Activated CD4-positive, alpha-beta memory T cell treated with anti-CD3 and anti-CD28 coated beads for 36 hours (primary cell): ENCODE measurements at regions not wholly inside any gene's neighbourhood (a gene's known extent, or its start where the extent isn't known, plus 50 kb on each side); places are given as distances from the start of the nearest gene placed in this dataset.

Experiments
- CTCF ChIA-PET: fragments of 350-600 bp; sonication (Branson Sonifier 250); formaldehyde crosslinking; loops from one replicate; lab custom pipeline; 2021; ENCODE audit warnings: antibody characterized with exemption, inconsistent platforms; lab: Charles Lee
- POLR2A ChIA-PET: fragments of 350-600 bp; sonication (Branson Sonifier 250); formaldehyde crosslinking; loops from one replicate; lab custom pipeline; 2021; ENCODE audit warnings: antibody characterized with exemption; lab: Charles Lee
- DNase-seq: peaks from one replicate; pipeline ENCODE4 v3.0.0-alpha.2; 2020
- H3K27ac Mint-ChIP-seq: one replicate; pipeline ENCODE4 v1.8.0; 2021; ENCODE audit warnings: mixed read lengths
- H3K27me3 Mint-ChIP-seq: one replicate; pipeline ENCODE4 v1.8.0; 2021; ENCODE audit warnings: mixed read lengths
- H3K36me3 Mint-ChIP-seq: one replicate; pipeline ENCODE4 v1.8.0; 2021; ENCODE audit warnings: mixed read lengths
- H3K4me1 Mint-ChIP-seq: one replicate; pipeline ENCODE4 v1.8.0; 2021; ENCODE audit warnings: low read depth, mixed read lengths
- H3K4me3 Mint-ChIP-seq: one replicate; pipeline ENCODE4 v1.8.0; 2021; ENCODE audit warnings: mild to moderate bottlenecking, mixed read lengths
- H3K9me3 Mint-ChIP-seq: one replicate; pipeline ENCODE4 v1.8.0; 2021; ENCODE audit warnings: mixed read lengths
- intact Hi-C: fragments of 100-400 bp; cut with micrococcal nuclease; formaldehyde crosslinking; loops from one replicate; pipeline ENCODE4 v1.15.1; 2023

- CTCF ChIA-PET: interaction anchor here (1.0 to 7.6 kb wide), 8 partner anchors 8 to 579 kb away, joined by 3 to 39 read pairs (median 4); no protein-coding TSS in a partner anchor
- H3K27me3 Mint-ChIP-seq: no peaks in the 10 kb centered on the region
Measured at GRCh38 chr2:203804070-203804469, 63.5 kb upstream of the CTLA4 start.

DNA sequence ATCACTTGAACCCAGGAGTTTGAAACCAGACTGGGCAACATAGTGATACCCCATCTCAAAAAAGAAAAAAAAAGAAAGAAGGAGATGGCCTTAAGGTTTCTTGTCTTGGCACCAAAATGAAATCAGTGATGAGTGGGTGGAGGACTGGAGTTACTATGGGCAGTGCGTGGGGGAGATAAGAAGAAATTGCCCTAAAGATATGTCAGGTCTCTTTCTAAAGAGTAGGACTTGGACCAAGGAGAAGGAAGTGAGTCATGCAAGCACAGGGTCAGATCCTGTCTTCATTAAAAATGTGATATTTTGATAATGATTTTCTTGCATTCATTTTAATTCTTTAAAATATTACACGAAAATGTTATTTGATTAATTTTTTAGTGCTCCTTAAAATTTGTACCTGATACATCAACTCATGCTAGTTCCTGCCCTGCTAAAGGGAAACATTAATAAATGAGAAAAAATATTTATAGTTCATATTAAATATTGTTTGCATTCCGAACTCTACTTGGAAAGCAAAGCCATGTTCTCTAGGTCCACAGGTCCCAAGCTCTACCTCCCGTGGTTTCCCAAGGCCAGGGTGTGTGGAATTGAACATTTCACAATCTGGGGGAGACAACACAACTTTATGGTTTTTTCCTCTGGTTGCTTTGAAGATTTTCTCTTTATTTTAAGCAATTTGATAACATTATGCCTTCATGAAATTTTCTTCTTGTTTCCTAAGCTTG is 62.6 kb upstream of the CTLA4 start:
- intact Hi-C loops: loop anchor here (1.0 kb wide), 1 partner anchor 19 kb away; no protein-coding TSS in a partner anchor
- ChIA-PET CTCF (interaction anchor here (1.3 to 7.6 kb wide), 3 partner anchors 11 to 24 kb away, joined by 3 to 39 read pairs (median 6); no protein-coding TSS in a partner anchor), POLR2A (interaction anchor here (1.0 to 3.2 kb wide), 7 partner anchors 7 to 98 kb away, joined by 3 to 18 read pairs (median 5); partner anchors contain the start of gene CD28)
- Mint-ChIP-seq H3K27me3 (no peaks in the 10 kb centered on the region), H3K27ac (peak overlapping the region; percentile 0), H3K4me1 (peaks cover 86% of the 10 kb centered on the region), H3K9me3 (peaks cover 22% of the 10 kb centered on the region), H3K4me3 (no peak overlapping the region), H3K36me3 (peaks cover 14% of the 10 kb centered on the region)
- no peak for DNase-seq

More at GRCh38 chr2:203804070-203804469, 63.5 kb upstream of the CTLA4 start:
- Mint-ChIP-seq H3K27ac (peak overlapping the region; percentile 11), H3K4me1 (peaks cover 83% of the 10 kb centered on the region), H3K9me3 (peaks cover 22% of the 10 kb centered on the region), H3K36me3 (peaks cover 14% of the 10 kb centered on the region), H3K4me3 (no peak overlapping the region)
- POLR2A ChIA-PET: interaction anchor here (1.0 to 3.2 kb wide), 9 partner anchors 8 to 97 kb away, joined by 3 to 18 read pairs (median 4); partner anchors contain the start of gene CD28
- DNase-seq: peak; percentile 63
- intact Hi-C loops: loop anchor here (1.0 kb wide), 1 partner anchor 20 kb away; no protein-coding TSS in a partner anchor

DNA sequence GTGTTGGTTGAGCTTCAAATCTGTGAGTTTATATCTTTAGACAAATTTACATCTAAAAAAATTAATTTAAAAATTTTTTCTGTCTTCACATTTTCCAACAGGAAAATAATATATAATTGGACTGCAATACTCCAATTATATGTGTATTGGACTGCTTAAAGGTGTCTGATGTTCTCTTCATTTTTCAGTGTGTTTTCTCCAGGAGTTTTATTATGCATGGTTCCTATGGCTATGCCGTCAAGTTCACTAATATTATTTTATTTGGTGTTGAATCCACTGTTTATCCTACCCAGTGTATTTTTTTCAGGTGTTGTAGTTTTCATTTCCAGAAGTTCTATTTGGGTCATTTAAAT is 62.1 kb upstream of the CTLA4 start:
- Mint-ChIP-seq H3K9me3 (peaks cover 22% of the 10 kb centered on the region), H3K4me3 (no peak overlapping the region), H3K36me3 (peaks cover 14% of the 10 kb centered on the region), H3K27me3 (no peaks in the 10 kb centered on the region), H3K27ac (no peak overlapping the region), H3K4me1 (peaks cover 87% of the 10 kb centered on the region)
- no peak for DNase-seq
- CTCF ChIA-PET: interaction anchor here (1.3 to 7.6 kb wide), 3 partner anchors 10 to 24 kb away, joined by 3 to 39 read pairs (median 6); no protein-coding TSS in a partner anchor
- POLR2A ChIA-PET: interaction anchor here (1.2 to 1.6 kb wide), 2 partner anchors 42 to 75 kb away, joined by 4 to 5 read pairs; no protein-coding TSS in a partner anchor
- intact Hi-C loops: no loop called here

DNA sequence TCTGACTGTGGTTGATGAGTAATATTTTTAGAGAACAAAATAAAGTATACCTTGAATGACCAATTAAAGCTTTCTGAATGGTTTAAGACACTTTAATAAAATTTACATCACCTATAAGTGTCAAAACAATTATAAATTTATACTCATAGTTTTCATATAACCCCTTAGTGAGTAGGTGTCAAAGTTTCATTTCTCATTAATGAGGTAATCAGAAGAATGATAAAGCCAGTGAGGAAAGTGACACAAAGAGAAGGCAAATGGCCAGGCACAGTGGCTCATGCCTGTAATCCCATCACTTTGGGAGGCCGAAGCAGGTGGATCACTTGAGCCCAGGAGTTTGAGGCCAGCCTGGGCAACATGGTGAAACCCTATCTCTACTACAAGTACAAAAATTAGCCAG is 60.8 kb upstream of the CTLA4 start:
- Mint-ChIP-seq H3K27me3 (no peaks in the 10 kb centered on the region), H3K4me1 (peaks cover 82% of the 10 kb centered on the region), H3K4me3 (no peak overlapping the region), H3K27ac (no peak overlapping the region), H3K36me3 (peaks cover 6% of the 10 kb centered on the region), H3K9me3 (peaks cover 12% of the 10 kb centered on the region)
- intact Hi-C loops: no loop called here
- ChIA-PET CTCF (interaction anchor here (1.4 to 7.6 kb wide), 2 partner anchors 9 to 352 kb away, joined by 3 to 39 read pairs; no protein-coding TSS in a partner anchor), POLR2A (interaction anchor here (0.6 to 1.1 kb wide), 2 partner anchors 59 to 66 kb away, joined by 3 read pairs; no protein-coding TSS in a partner anchor)
- DNase-seq: no peak

- no peaks in the 10 kb centered on the region for H3K27me3 Mint-ChIP-seq
- H3K4me1 Mint-ChIP-seq: peaks cover 85% of the 10 kb centered on the region
- H3K27ac Mint-ChIP-seq: no peak overlapping the region
- CTCF ChIA-PET: interaction anchor here (0.6 to 1.7 kb wide), 2 partner anchors 26 to 78 kb away, joined by 3 to 4 read pairs; no protein-coding TSS in a partner anchor
- no peak for DNase-seq
- peaks cover 6% of the 10 kb centered on the region for H3K36me3 Mint-ChIP-seq
- POLR2A ChIA-PET: interaction anchor here (0.7 kb wide), 1 partner anchor 42 kb away, joined by 5 read pairs; no protein-coding TSS in a partner anchor
- intact Hi-C loops: no loop called here
- H3K9me3 Mint-ChIP-seq: peaks cover 12% of the 10 kb centered on the region
- H3K4me3 Mint-ChIP-seq: no peak overlapping the region
Measured at GRCh38 chr2:203808046-203808750, 59.4 kb upstream of the CTLA4 start.

- H3K27me3 Mint-ChIP-seq: no peaks in the 10 kb centered on the region
- peaks cover 6% of the 10 kb centered on the region for H3K36me3 Mint-ChIP-seq
- ChIA-PET CTCF (interaction anchor here (1.7 kb wide), 1 partner anchor 27 kb away, joined by 4 read pairs; no protein-coding TSS in a partner anchor), POLR2A (interaction anchor here (1.6 kb wide), 1 partner anchor 98 kb away, joined by 5 read pairs; no protein-coding TSS in a partner anchor)
- no peak for DNase-seq
- no peak overlapping the region for H3K27ac Mint-ChIP-seq
- peaks cover 85% of the 10 kb centered on the region for H3K4me1 Mint-ChIP-seq
- H3K9me3 Mint-ChIP-seq: peaks cover 12% of the 10 kb centered on the region
- intact Hi-C loops: no loop called here
- no peak overlapping the region for H3K4me3 Mint-ChIP-seq
Measured at GRCh38 chr2:203809084-203809521, 58.5 kb upstream of the CTLA4 start.

GRCh38 chr2:203809991-203810510 is 57.5 kb upstream of the CTLA4 start:
- ChIA-PET POLR2A (interaction anchor here (0.5 to 2.1 kb wide), 5 partner anchors 27 to 252 kb away, joined by 3 to 12 read pairs (median 3); no protein-coding TSS in a partner anchor), CTCF (interaction anchor here (0.8 kb wide), 1 partner anchor 324 kb away, joined by 3 read pairs; no protein-coding TSS in a partner anchor)
- Mint-ChIP-seq H3K9me3 (peaks cover 10% of the 10 kb centered on the region), H3K27me3 (no peaks in the 10 kb centered on the region), H3K4me1 (peaks cover 86% of the 10 kb centered on the region), H3K4me3 (no peak overlapping the region), H3K27ac (no peak overlapping the region), H3K36me3 (peaks cover 6% of the 10 kb centered on the region)
- DNase-seq: no peak
- intact Hi-C loops: loop anchor here (2.0 to 10.0 kb wide), 4 partner anchors 105 to 1175 kb away; partner anchors contain the start of genes ABI2, CARF, FAM117B and WDR12

- H3K4me3 Mint-ChIP-seq: peak overlapping the region; percentile 51
- ChIA-PET CTCF (interaction anchor here (0.6 to 6.9 kb wide), 17 partner anchors 8 to 325 kb away, joined by 3 to 75 read pairs (median 4); no protein-coding TSS in a partner anchor), POLR2A (interaction anchor here (0.7 to 2.5 kb wide), 24 partner anchors 8 to 573 kb away, joined by 3 to 25 read pairs (median 7); partner anchors contain the start of genes CD28, CTLA4 and CYP20A1)
- no peaks in the 10 kb centered on the region for H3K27me3 Mint-ChIP-seq
- intact Hi-C loops: loop anchor here (1.0 to 10.0 kb wide), 10 partner anchors 9 to 1177 kb away; partner anchors contain the start of genes ABI2, CARF, FAM117B and RAPH1
- H3K9me3 Mint-ChIP-seq: no peaks in the 10 kb centered on the region
- DNase-seq: peak; percentile 90
- H3K36me3 Mint-ChIP-seq: no peaks in the 10 kb centered on the region
- H3K27ac Mint-ChIP-seq: peak overlapping the region; percentile 91
- peaks cover 85% of the 10 kb centered on the region for H3K4me1 Mint-ChIP-seq
Measured at GRCh38 chr2:203811491-203812221, 55.9 kb upstream of the CTLA4 start.

DNA sequence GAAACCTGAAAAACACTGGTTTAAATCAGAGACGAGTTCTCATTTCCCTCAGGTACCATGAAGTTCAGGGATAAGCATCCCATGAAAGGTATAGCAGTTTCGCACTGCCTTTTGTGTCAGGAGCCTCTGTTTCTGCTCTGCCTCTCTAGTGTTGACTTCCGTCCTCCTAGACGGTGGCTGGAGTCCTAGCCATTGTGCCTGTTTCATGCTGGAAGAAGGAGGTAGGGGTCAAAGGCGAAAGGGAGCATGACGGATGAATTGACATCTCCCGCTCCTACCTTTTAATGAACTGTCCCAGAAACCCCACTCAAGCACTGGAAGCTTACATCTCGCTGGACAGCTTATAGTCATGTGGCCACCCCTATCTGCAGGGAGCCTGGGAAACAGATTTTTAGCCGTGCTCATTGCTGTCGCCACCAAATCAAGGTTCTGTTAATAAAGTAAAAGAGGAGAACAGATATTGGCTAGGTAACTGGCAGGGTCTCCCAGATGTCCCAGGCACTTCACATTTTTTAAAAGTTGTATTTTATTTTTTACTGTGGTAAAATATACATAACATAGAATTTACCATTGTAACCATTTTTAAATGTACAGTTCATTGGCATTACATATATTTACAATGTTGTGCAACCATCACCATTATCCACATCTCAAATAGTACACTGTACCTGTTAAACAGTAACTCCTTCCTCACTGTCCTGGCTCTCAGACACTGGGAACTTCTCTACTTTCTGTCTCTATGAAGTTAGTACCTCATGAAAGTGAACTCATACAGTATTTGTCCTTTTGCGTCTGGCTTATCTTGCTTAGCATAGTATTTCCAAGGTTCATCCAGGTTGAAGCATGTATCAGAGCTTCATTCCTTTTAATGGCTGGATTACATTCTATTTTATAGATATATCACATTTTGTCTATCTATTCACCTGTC is 55.0 kb upstream of the CTLA4 start:
- no peak for DNase-seq
- CTCF ChIA-PET: interaction anchor here (0.7 to 6.9 kb wide), 17 partner anchors 9 to 1224 kb away, joined by 3 to 75 read pairs (median 4); no protein-coding TSS in a partner anchor
- Mint-ChIP-seq H3K27me3 (no peaks in the 10 kb centered on the region), H3K4me3 (peak overlapping the region; percentile 51), H3K4me1 (peaks cover 77% of the 10 kb centered on the region), H3K27ac (peak overlapping the region; percentile 91), H3K9me3 (no peaks in the 10 kb centered on the region), H3K36me3 (no peaks in the 10 kb centered on the region)
- POLR2A ChIA-PET: interaction anchor here (0.7 to 3.0 kb wide), 20 partner anchors 9 to 106 kb away, joined by 3 to 25 read pairs (median 11); partner anchors contain the start of genes CD28 and CTLA4
- intact Hi-C loops: loop anchor here (1.0 to 10.0 kb wide), 6 partner anchors 49 to 1178 kb away; partner anchors contain the start of genes ABI2, CARF, FAM117B and RAPH1
